PC-3 (cell line): ENCODE measurements at regions not wholly inside any gene's neighbourhood (a gene's known extent, or its start where the extent isn't known, plus 50 kb on each side); places are given as distances from the start of the nearest gene placed in this dataset.

Experiments
- ATAC-seq: fragments of 200-7000 bp; cut with Tn5 transposase; 2 replicates; pipeline ENCODE4 v1.9.1; 2020; ENCODE audit warnings: mild to moderate bottlenecking, moderate library complexity
- BruUV-seq: library from RNA; stranded (reverse); fragments of 400-500 nt; replicated peaks from 2 replicates; lab custom pipeline; 2021; lab: Mats Ljungman, UMichigan
- CTCF ChIA-PET: fragments of 300-600 bp; sonication (Branson Sonifier 250); formaldehyde crosslinking; loops from one replicate; lab custom pipeline; 2022; ENCODE audit warnings: antibody characterized with exemption; lab: Charles Lee
- POLR2A ChIA-PET: fragments of 300-600 bp; sonication (Branson Sonifier 250); formaldehyde crosslinking; loops from one replicate; lab custom pipeline; 2022; ENCODE audit warnings: antibody characterized with exemption; ENCODE audit not compliant: unreplicated experiment; lab: Charles Lee
- DNase-seq: peaks from one replicate; pipeline ENCODE4 v3.0.0-alpha.2; 2015
- H2AFZ ChIP-seq: fragments of 300-600 bp; sonication (generic); 2 replicates; pipeline ENCODE4 v1.6.0; 2016; ENCODE audit warnings: antibody characterized with exemption, low read length
- H3F3A ChIP-seq: fragments of 300-600 bp; sonication (generic); one replicate; pipeline ENCODE4 v1.6.0; 2017; ENCODE audit warnings: antibody characterized with exemption, low read length, control low read depth, mild to moderate bottlenecking; ENCODE audit not compliant: unreplicated experiment
- H3K27ac ChIP-seq: fragments of 300-600 bp; sonication (generic); 2 replicates; pipeline ENCODE4 v1.5.1; 2016; ENCODE audit warnings: mild to moderate bottlenecking, low read length
- H3K27me3 ChIP-seq: fragments of 300-600 bp; sonication (generic); 2 replicates; pipeline ENCODE4 v1.6.1; 2016; ENCODE audit warnings: low read length, mixed read lengths
- H3K36me3 ChIP-seq: fragments of 300-600 bp; sonication (generic); 2 replicates; pipeline ENCODE4 v1.6.1; 2016; ENCODE audit warnings: low read depth, mixed run types, low read length, mixed read lengths
- H3K4me1 ChIP-seq: fragments of 300-600 bp; sonication (generic); 2 replicates; pipeline ENCODE4 v1.5.1; 2016; ENCODE audit warnings: low read length; ENCODE audit not compliant: insufficient read depth
- H3K4me2 ChIP-seq: fragments of 300-600 bp; sonication (generic); 2 replicates; pipeline ENCODE4 v1.6.0; 2016; ENCODE audit warnings: low read length
- H3K4me3 ChIP-seq: fragments of 300-600 bp; sonication (generic); 2 replicates; pipeline ENCODE4 v1.5.1; 2016; ENCODE audit warnings: mild to moderate bottlenecking, low read length, mixed read lengths
- H3K79me2 ChIP-seq: fragments of 300-600 bp; sonication (generic); 2 replicates; pipeline ENCODE4 v1.6.1; 2017; ENCODE audit warnings: low read length, mixed read lengths
- H3K9ac ChIP-seq: fragments of 300-600 bp; sonication (generic); 2 replicates; pipeline ENCODE4 v1.6.0; 2016; ENCODE audit warnings: mild to moderate bottlenecking, low read length
- H3K9me2 ChIP-seq: fragments of 300-600 bp; sonication (generic); replicated peaks from 2 replicates; pipeline ENCODE4 v1.6.1; 2016; ENCODE audit warnings: mixed run types, low read length, mixed read lengths
- H3K9me3 ChIP-seq: fragments of 300-600 bp; sonication (generic); 2 replicates; pipeline ENCODE4 v1.6.1; 2016; ENCODE audit warnings: low read length, mixed read lengths
- H4K20me1 ChIP-seq: fragments of 300-600 bp; sonication (generic); 2 replicates; pipeline ENCODE4 v1.6.1; 2016; ENCODE audit warnings: low read length, mixed read lengths
- CTCF ChIP-seq: fragments of 300-600 bp; sonication (generic); conservative IDR thresholded peaks from 2 replicates; pipeline ENCODE4 v1.5.1; 2017; ENCODE audit warnings: antibody characterized with exemption, low read depth, mild to moderate bottlenecking, low read length
- EZH2 ChIP-seq: fragments of 300-600 bp; sonication (generic); IDR thresholded peaks from one replicate; pipeline ENCODE4 v1.6.1; 2017; ENCODE audit warnings: antibody characterized with exemption, mild to moderate bottlenecking, low read length; ENCODE audit not compliant: unreplicated experiment
- EZH2phosphoT487 ChIP-seq: fragments of 300-600 bp; sonication (generic); IDR thresholded peaks from 2 replicates; pipeline ENCODE4 v1.6.1; 2018; ENCODE audit warnings: mild to moderate bottlenecking, antibody characterized with exemption, low read length, borderline replicate concordance
- intact Hi-C: fragments of 100-400 bp; cut with micrococcal nuclease; formaldehyde crosslinking; loops from 2 replicates; pipeline ENCODE4 v1.9.0; 2023

- TF ChIP-seq EZH2: no peak
- no peaks in the 10 kb centered on the region for H3K9me2 ChIP-seq
- H3K27me3 ChIP-seq: no peaks in the 10 kb centered on the region
- DNase-seq (no peak), ATAC-seq (no peak)
- ChIA-PET POLR2A (no interaction called here), CTCF (no interaction called here)
- no peak overlapping the region for H2AFZ ChIP-seq
- H3K4me2 ChIP-seq: no peak overlapping the region
- H3K27ac ChIP-seq: no peak overlapping the region
- H4K20me1 ChIP-seq: no peaks in the 10 kb centered on the region
- H3K4me1 ChIP-seq: no peaks in the 10 kb centered on the region
- H3K36me3 ChIP-seq: no peaks in the 10 kb centered on the region
- H3K9me3 ChIP-seq: peaks cover 21% of the 10 kb centered on the region; the same call in 1 of the 2 replicates
- no peaks in the 10 kb centered on the region for H3F3A ChIP-seq
- intact Hi-C loops: no loop called here
- no peak overlapping the region for H3K9ac ChIP-seq
- BruUV-seq: no TSS peak
- no peaks in the 10 kb centered on the region for H3K79me2 ChIP-seq
- no peak overlapping the region for H3K4me3 ChIP-seq
Measured at GRCh38 chr11:115631609-115632008, 127.4 kb upstream of the CADM1 start.

- Histone ChIP-seq H3K9me2 (no peaks in the 10 kb centered on the region), H3K27ac (no peak overlapping the region), H3K9ac (no peak overlapping the region), H3K4me1 (no peaks in the 10 kb centered on the region), H3K79me2 (no peaks in the 10 kb centered on the region), H2AFZ (no peak overlapping the region), H3K36me3 (no peaks in the 10 kb centered on the region), H3K27me3 (no peaks in the 10 kb centered on the region), H3K9me3 (peaks cover 20% of the 10 kb centered on the region; the same call in 1 of the 2 replicates), H4K20me1 (no peaks in the 10 kb centered on the region), H3F3A (no peaks in the 10 kb centered on the region), H3K4me2 (no peak overlapping the region), H3K4me3 (no peak overlapping the region)
- ATAC-seq: no peak
- TF ChIP-seq EZH2phosphoT487: no peak
- TF ChIP-seq EZH2: no peak
- TF ChIP-seq CTCF: no peak
- no TSS peak for BruUV-seq
- intact Hi-C loops: no loop called here
- ChIA-PET POLR2A (no interaction called here), CTCF (no interaction called here)
- no peak for DNase-seq
Measured at GRCh38 chr11:115630214-115630613, 126.0 kb upstream of the CADM1 start.

- no peaks in the 10 kb centered on the region for H3K27me3 ChIP-seq
- intact Hi-C loops: no loop called here
- H3K36me3 ChIP-seq: no peaks in the 10 kb centered on the region
- POLR2A ChIA-PET: interaction anchor here (0.8 kb wide), 1 partner anchor 870 kb away, joined by 6 read pairs; no protein-coding TSS in a partner anchor
- TF ChIP-seq EZH2: no peak
- no peak for TF ChIP-seq CTCF
- TF ChIP-seq EZH2phosphoT487: no peak
- ATAC-seq (no peak), DNase-seq (no peak)
- no peaks in the 10 kb centered on the region for H3K4me1 ChIP-seq
- H3K4me2 ChIP-seq: no peak overlapping the region
- H3K27ac ChIP-seq: no peak overlapping the region
- no peaks in the 10 kb centered on the region for H4K20me1 ChIP-seq
- no peak overlapping the region for H3K9ac ChIP-seq
- no TSS peak for BruUV-seq
- no peaks in the 10 kb centered on the region for H3K79me2 ChIP-seq
- no peak overlapping the region for H2AFZ ChIP-seq
- no peaks in the 10 kb centered on the region for H3F3A ChIP-seq
- no peak overlapping the region for H3K4me3 ChIP-seq
- H3K9me3 ChIP-seq: peaks cover 18% of the 10 kb centered on the region; the same call in 1 of the 2 replicates
- CTCF ChIA-PET: no interaction called here
- H3K9me2 ChIP-seq: no peaks in the 10 kb centered on the region
Measured at GRCh38 chr11:115629456-115630015, 125.3 kb upstream of the CADM1 start.
